ENCODE measurements at regions not wholly inside any gene's neighbourhood (a gene's known extent, or its start where the extent isn't known, plus 50 kb on each side); places are given as distances from the start of the nearest gene placed in this dataset.
"Not testable (repeated sequence)": the region's sequence is repeated elsewhere in the genome, so short reads cannot be mapped to it uniquely, and the experiment has no call there.

DNA sequence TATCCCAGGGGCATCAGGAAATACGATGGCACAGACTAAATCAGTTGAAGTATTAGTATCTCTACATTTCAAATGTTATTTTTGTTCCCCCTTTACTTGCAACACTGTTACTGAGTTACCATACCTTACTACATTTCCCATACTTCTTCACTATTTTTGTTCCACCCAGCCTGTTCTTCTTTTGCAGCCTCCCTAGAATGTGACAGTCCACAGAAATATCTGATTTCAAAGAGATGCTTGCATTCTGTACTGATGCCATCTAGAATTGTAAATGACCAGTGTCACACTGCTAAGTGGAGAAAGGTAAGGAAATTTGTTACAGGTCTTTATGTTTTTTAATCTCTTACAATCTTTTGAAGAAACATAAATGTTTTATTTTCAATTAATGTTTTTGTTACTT is 279.9 kb downstream of the CCER1 start:
- no peak for DNase-seq (ENCODE audit: extremely low read depth, low read depth)
- no peak for TF ChIP-seq CTCF (IDR thresholded peaks at IDR 0.05; ENCODE audit: low read depth, low read length, missing control alignments)
- no peak overlapping the region for H3K4me3 ChIP-seq (replicated peaks; ENCODE audit: low read depth, low read length)

GRCh38 chr12:90672081-90672480 is 282.9 kb downstream of the CCER1 start:
- no peak for DNase-seq (ENCODE audit: extremely low read depth, low read depth)
- H3K4me3 ChIP-seq (replicated peaks; ENCODE audit: low read depth, low read length): no peak overlapping the region
- no peak for TF ChIP-seq CTCF (IDR thresholded peaks at IDR 0.05; ENCODE audit: low read depth, low read length, missing control alignments)

DNA sequence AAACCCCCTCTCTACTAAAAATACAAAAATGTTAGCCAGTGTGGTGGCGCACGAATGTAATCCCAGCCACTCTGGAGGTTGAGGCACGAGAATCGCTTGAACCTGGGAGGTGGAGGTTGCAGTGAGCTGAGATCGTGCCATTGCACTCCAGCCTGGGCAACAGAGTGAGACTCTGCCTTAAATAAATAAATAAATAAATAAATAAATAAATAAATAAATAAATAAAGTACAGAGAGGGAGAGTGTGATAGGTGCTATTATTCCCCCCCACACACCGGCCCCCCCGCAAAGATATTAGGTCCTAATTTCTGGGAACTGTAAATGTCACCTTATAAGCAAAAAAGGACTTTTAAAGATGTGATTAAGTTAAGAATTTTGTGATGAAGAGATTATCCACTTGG is 291.0 kb downstream of the CCER1 start:
- H3K4me3 ChIP-seq (replicated peaks; ENCODE audit: low read depth, low read length); DNase-seq (ENCODE audit: extremely low read depth, low read depth): not testable (repeated sequence)

GRCh38 chr12:90659060-90659459 is 295.9 kb downstream of the CCER1 start:
- no peak overlapping the region for H3K4me3 ChIP-seq (replicated peaks; ENCODE audit: low read depth, low read length)
- no peak for DNase-seq (ENCODE audit: extremely low read depth, low read depth)
- no peak for TF ChIP-seq CTCF (IDR thresholded peaks at IDR 0.05; ENCODE audit: low read depth, low read length, missing control alignments)

GRCh38 chr12:90653040-90653439 is 301.9 kb downstream of the CCER1 start:
- TF ChIP-seq CTCF (IDR thresholded peaks at IDR 0.05; ENCODE audit: low read depth, low read length, missing control alignments): no peak
- H3K4me3 ChIP-seq (replicated peaks; ENCODE audit: low read depth, low read length): no peak overlapping the region
- peak; percentile 1 for DNase-seq (ENCODE audit: extremely low read depth, low read depth)

DNA sequence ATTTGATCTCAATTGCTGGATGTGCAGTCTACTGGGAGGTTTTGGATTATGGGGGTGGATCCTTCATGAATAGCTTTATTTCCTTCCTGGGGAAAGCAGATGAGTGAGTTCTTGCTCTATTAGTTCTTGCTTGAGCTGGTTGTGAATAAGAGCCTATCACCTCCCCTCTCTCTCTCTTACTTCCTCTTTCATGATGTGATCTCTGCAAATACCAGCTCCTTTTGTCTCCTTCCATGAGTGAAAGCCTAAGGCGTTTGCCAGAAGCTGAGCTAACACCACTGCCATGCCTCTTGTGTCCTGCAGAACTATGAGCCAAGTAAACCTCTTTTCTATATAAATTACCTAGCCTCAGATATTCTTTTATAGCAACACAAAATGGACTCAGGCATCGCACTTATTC is 302.7 kb downstream of the CCER1 start:
- H3K4me3 ChIP-seq (replicated peaks; ENCODE audit: low read depth, low read length): no peak overlapping the region
- TF ChIP-seq CTCF (IDR thresholded peaks at IDR 0.05; ENCODE audit: low read depth, low read length, missing control alignments): no peak
- no peak for DNase-seq (ENCODE audit: extremely low read depth, low read depth)

GRCh38 chr12:90645181-90645580 is 309.8 kb downstream of the CCER1 start:
- no peak overlapping the region for H3K4me3 ChIP-seq (replicated peaks; ENCODE audit: low read depth, low read length)
- no peak for DNase-seq (ENCODE audit: extremely low read depth, low read depth)
- TF ChIP-seq CTCF (IDR thresholded peaks at IDR 0.05; ENCODE audit: low read depth, low read length, missing control alignments): no peak
